Body of pancreas (tissue), 4 donors: ENCODE measurements at regions not wholly inside any gene's neighbourhood (a gene's known extent, or its start where the extent isn't known, plus 50 kb on each side); places are given as distances from the start of the nearest gene placed in this dataset.

Experiments used
- ATAC-seq: fragments of 150-250 bp; one replicate; pipeline ENCODE4 v1.9.1; 2016
- DNase-seq, 4 donors: peaks; one replicate each; pipeline ENCODE4 v3.0.0-alpha.2; 2019
- H3K27ac ChIP-seq, 4 donors: fragments of 200-600 bp; sonication (generic); 1 replicate in 3 of 4; 2 replicates in 1 of 4; pipeline versions ENCODE4 v1.5.1 to v1.6.1; 2016 to 2019; ENCODE audit warnings: mild to moderate bottlenecking in 1 of 4, mixed read lengths in 1 of 4, moderate library complexity in 1 of 4
- H3K27me3 ChIP-seq, 2 donors: fragments of 200-600 bp; sonication (generic); one replicate each; pipeline ENCODE4 v1.6.0; 2016; ENCODE audit warnings: mild to moderate bottlenecking in 1 of 2
- H3K36me3 ChIP-seq, 2 donors: fragments of 200-600 bp; sonication (generic); replicated peaks in 1 of 2; 2 replicates each; pipeline ENCODE4 v1.5.1; 2016; ENCODE audit warnings: low read depth in 2 of 2; ENCODE audit not compliant: insufficient read depth in 1 of 2
- H3K4me1 ChIP-seq: fragments of 200-600 bp; sonication (generic); one replicate; pipeline ENCODE4 v1.6.0; 2016
- H3K4me3 ChIP-seq, 2 donors: fragments of 200-600 bp; sonication (generic); 1 replicate in 1 of 2; 2 replicates in 1 of 2; pipeline ENCODE4 v1.5.1; 2016 to 2019
- H3K9me3 ChIP-seq, 3 donors: fragments of 200-600 bp; sonication (generic); 1 replicate in 2 of 3; 2 replicates in 1 of 3; pipeline ENCODE4 v1.5.1; 2016
- POLR2A ChIP-seq, 3 donors: fragments of 450-650 bp; IDR thresholded peaks; one replicate each; pipeline ENCODE4 v1.6.1; 2016; ENCODE audit warnings: antibody characterized with exemption in 3 of 3, mild to moderate bottlenecking in 2 of 3
- WGBS, 2 donors: methylation state at CpG; one replicate each; pipeline ENCODE4 v1.1.5; 2017; 5-methylcytosine and 5-hydroxymethylcytosine counted together
- intact Hi-C: fragments of 100-400 bp; cut with DNase I; formaldehyde crosslinking; loops from one replicate; pipeline ENCODE4 v1.15.1; 2023
- TF ChIP-seq, protein P1 (sequence below), 7 experiments: fragments of 450-650 bp in 4 of 7; fragments of 200-600 bp in 3 of 7; sonication (generic) in 3 of 7; IDR thresholded peaks; one replicate each; pipeline ENCODE4 v1.5.1; 2016 to 2019; ENCODE audit warnings: antibody characterized with exemption in 7 of 7

DNA sequence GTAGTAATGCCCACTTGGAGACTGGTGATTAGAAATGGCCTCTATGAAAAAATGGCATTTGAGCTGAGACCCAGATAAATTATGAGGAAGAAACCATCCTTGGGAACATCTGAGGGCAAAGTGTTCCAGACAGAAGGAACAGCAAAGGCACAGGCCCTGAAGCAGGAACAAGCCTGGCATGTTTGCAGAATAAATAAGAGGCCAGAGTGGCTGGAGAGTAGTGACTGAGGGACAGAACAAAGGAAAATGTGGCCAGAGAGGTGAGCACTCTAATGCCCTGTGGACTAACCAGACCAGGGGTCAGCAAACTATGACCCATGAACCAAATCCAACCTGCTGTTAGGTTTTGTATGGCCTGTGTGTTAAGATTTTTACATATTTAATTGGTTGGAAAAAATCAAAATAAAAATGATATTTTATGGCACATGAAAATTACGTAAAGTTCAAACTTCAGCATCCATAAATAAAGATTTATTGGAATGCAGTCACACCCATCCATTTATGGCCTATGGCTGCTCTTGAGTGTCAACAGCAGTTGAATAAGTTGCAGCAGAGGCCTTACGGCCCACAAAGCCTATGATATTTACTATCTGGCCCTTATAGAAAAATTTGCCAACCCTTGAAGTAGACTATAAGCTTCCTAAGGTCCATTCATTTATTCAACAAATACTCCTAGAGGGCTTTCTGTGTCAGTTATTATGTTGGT lies 210.0 kb upstream of the TOX3 start:
- DNase-seq = no peak
- ATAC-seq = no peak
- Histone ChIP-seq H3K36me3 (no peaks in the 10 kb centered on the region), H3K4me3 (no peak overlapping the region), H3K9me3 (no peaks in the 10 kb centered on the region), H3K4me1 (no peaks in the 10 kb centered on the region), H3K27ac (no peak overlapping the region), H3K27me3 (no peaks in the 10 kb centered on the region)
- intact Hi-C loops = no loop called here
- 87 to 88% methylated on average over 2 of the region's 2 CpGs for WGBS, 2 donors
- no peak for TF ChIP-seq POLR2A (IDR thresholded peaks at IDR 0.05)
- TF ChIP-seq, protein P1, sequence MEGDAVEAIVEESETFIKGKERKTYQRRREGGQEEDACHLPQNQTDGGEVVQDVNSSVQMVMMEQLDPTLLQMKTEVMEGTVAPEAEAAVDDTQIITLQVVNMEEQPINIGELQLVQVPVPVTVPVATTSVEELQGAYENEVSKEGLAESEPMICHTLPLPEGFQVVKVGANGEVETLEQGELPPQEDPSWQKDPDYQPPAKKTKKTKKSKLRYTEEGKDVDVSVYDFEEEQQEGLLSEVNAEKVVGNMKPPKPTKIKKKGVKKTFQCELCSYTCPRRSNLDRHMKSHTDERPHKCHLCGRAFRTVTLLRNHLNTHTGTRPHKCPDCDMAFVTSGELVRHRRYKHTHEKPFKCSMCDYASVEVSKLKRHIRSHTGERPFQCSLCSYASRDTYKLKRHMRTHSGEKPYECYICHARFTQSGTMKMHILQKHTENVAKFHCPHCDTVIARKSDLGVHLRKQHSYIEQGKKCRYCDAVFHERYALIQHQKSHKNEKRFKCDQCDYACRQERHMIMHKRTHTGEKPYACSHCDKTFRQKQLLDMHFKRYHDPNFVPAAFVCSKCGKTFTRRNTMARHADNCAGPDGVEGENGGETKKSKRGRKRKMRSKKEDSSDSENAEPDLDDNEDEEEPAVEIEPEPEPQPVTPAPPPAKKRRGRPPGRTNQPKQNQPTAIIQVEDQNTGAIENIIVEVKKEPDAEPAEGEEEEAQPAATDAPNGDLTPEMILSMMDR (IDR thresholded peaks at IDR 0.05) = no peak

- ATAC-seq (no peak), DNase-seq (no peak)
- Histone ChIP-seq H3K4me1 (no peaks in the 10 kb centered on the region), H3K36me3 (no peaks in the 10 kb centered on the region), H3K27me3 (no peaks in the 10 kb centered on the region), H3K27ac (no peak overlapping the region), H3K9me3 (no peaks in the 10 kb centered on the region), H3K4me3 (no peak overlapping the region)
- intact Hi-C loops = no loop called here
- WGBS, 2 donors = 87 to 95% methylated on average over 1 of the region's 1 CpG
- TF ChIP-seq, protein P1 (IDR thresholded peaks at IDR 0.05) = no peak
- no peak for TF ChIP-seq POLR2A (IDR thresholded peaks at IDR 0.05)
These were observed 208.5 kb upstream of the TOX3 start for GRCh38 chr16:52755396-52755795.

DNA sequence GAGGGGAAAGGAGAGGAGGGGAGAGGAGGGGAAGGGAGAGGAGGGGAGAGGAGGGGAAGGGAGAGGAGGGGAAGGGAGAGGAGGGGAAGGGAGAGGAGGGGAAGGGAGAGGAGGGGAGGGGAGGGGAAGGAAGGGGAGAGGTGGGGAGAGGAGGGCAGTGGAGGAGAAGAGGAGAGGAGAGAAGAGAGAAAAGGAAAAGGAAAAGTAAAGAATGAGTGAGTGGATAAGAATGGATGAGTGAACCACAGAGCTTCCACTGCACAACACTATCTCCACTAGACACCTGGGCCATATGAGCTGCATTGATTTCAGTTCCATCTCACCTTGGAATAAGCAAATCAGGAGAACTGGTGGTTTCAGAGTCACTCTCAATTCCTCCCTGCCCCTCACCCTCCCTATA lies 204.1 kb upstream of the TOX3 start:
- intact Hi-C loops = no loop called here

DNA sequence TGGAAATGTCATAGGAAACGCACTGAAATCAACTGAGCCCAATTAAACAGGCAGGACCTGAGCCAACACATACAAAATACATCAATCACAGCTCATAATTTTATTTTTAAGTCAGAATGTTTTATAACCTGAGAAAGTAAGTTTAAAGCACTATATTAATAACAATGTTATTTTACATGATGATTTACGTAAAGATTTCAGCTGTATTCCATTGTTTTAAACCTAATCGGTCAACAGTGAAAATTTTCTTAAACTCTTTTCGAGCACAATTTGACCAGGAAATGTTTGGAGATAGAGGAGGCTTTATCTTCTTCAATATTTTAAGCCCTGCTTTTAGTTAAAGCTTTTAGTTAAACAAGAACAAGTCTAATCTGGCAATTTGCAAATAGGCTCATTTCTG lies 201.8 kb upstream of the TOX3 start:
- Histone ChIP-seq H3K27me3 (no peaks in the 10 kb centered on the region), H3K9me3 (no peaks in the 10 kb centered on the region), H3K27ac (no peak overlapping the region), H3K36me3 (no peaks in the 10 kb centered on the region), H3K4me3 (no peak overlapping the region), H3K4me1 (no peaks in the 10 kb centered on the region)
- no peak for DNase-seq
- intact Hi-C loops = no loop called here
- TF ChIP-seq, protein P1 (IDR thresholded peaks at IDR 0.05) = no peak
- no peak for TF ChIP-seq POLR2A (IDR thresholded peaks at IDR 0.05)
- ATAC-seq = no peak
- 76 to 89% methylated on average over 4 of the region's 4 CpGs for WGBS, 2 donors

More for the DNA sequence above, 204.1 kb upstream of the TOX3 start:
- DNase-seq (no peak), ATAC-seq (no peak)
- H3K4me3 ChIP-seq = no peak overlapping the region
- no peak overlapping the region for H3K27ac ChIP-seq
- no peaks in the 10 kb centered on the region for H3K27me3 ChIP-seq
- TF ChIP-seq POLR2A (IDR thresholded peaks at IDR 0.05) = no peak
- TF ChIP-seq, protein P1 (IDR thresholded peaks at IDR 0.05) = no peak
- no peaks in the 10 kb centered on the region for H3K36me3 ChIP-seq
- no peaks in the 10 kb centered on the region for H3K9me3 ChIP-seq
- H3K4me1 ChIP-seq = no peaks in the 10 kb centered on the region

GRCh38 chr16:52747088-52747595 lies 200.2 kb upstream of the TOX3 start:
- no peak for DNase-seq
- no peak for ATAC-seq
- Histone ChIP-seq H3K9me3 (no peaks in the 10 kb centered on the region), H3K4me1 (no peaks in the 10 kb centered on the region), H3K27ac (no peak overlapping the region), H3K4me3 (no peak overlapping the region), H3K36me3 (no peaks in the 10 kb centered on the region), H3K27me3 (no peaks in the 10 kb centered on the region)
- no peak for TF ChIP-seq POLR2A (IDR thresholded peaks at IDR 0.05)
- TF ChIP-seq, protein P1 (IDR thresholded peaks at IDR 0.05) = no peak
- WGBS, 2 donors = 68 to 74% methylated on average over 2 of the region's 2 CpGs
- intact Hi-C loops = no loop called here
